Nephron (organoid): ENCODE measurements at regions not wholly inside any gene's neighbourhood (a gene's known extent, or its start where the extent isn't known, plus 50 kb on each side); places are given as distances from the start of the nearest gene placed in this dataset.

Experiments used
- H3K27ac Mint-ChIP-seq, 3 experiments: 2 replicates each; pipeline ENCODE4 v1.8.0; 2020; ENCODE audit warnings: mixed read lengths in 3 of 3, mild to moderate bottlenecking in 2 of 3, moderate library complexity in 1 of 3
- H3K27me3 Mint-ChIP-seq: 2 replicates; pipeline ENCODE4 v1.8.0; 2021; ENCODE audit warnings: low read depth, mild to moderate bottlenecking, moderate library complexity, mixed read lengths
- H3K36me3 Mint-ChIP-seq: 2 replicates; pipeline ENCODE4 v1.8.0; 2020; ENCODE audit warnings: low read depth, mixed read lengths
- H3K4me1 Mint-ChIP-seq: 2 replicates; pipeline ENCODE4 v1.8.0; 2020; ENCODE audit warnings: mixed read lengths
- H3K4me3 Mint-ChIP-seq, 3 experiments: 2 replicates each; pipeline ENCODE4 v1.8.0; 2020; ENCODE audit warnings: mild to moderate bottlenecking in 3 of 3, mixed read lengths in 3 of 3, moderate library complexity in 2 of 3
- H3K9me3 Mint-ChIP-seq: 2 replicates; pipeline ENCODE4 v1.8.0; 2020; ENCODE audit warnings: mixed read lengths
- CTCF ChIP-seq, 3 experiments: fragments of 200-600 bp; sonication (generic); IDR thresholded peaks; one replicate each; pipeline ENCODE4 v1.5.0; 2021; ENCODE audit warnings: antibody characterized with exemption in 3 of 3; ENCODE audit not compliant: unreplicated experiment in 3 of 3

GRCh38 chr7:91514591-91514990, 250.4 kb downstream of the FZD1 start:
- H3K9me3 Mint-ChIP-seq, result peaks cover 7% of the 10 kb centered on the region
- no peaks in the 10 kb centered on the region for H3K27me3 Mint-ChIP-seq
- no peak for TF ChIP-seq CTCF (IDR thresholded peaks at IDR 0.05; ENCODE audit: unreplicated experiment in 3 of 3)
- peaks cover 24% of the 10 kb centered on the region for H3K4me1 Mint-ChIP-seq
- no peak overlapping the region for H3K27ac Mint-ChIP-seq
- no peak overlapping the region for H3K4me3 Mint-ChIP-seq
- no peaks in the 10 kb centered on the region for H3K36me3 Mint-ChIP-seq

- Mint-ChIP-seq H3K4me3 (no peak overlapping the region), H3K27me3 (no peaks in the 10 kb centered on the region), H3K9me3 (peaks cover 5% of the 10 kb centered on the region), H3K36me3 (no peaks in the 10 kb centered on the region), H3K27ac (no peak overlapping the region), H3K4me1 (peaks cover 29% of the 10 kb centered on the region)
- TF ChIP-seq CTCF (IDR thresholded peaks at IDR 0.05; ENCODE audit: unreplicated experiment in 3 of 3), result no peak
Observed at GRCh38 chr7:91515961-91516360, 251.7 kb downstream of the FZD1 start.

- H3K9me3 Mint-ChIP-seq, result peaks cover 4% of the 10 kb centered on the region
- H3K27me3 Mint-ChIP-seq, result no peaks in the 10 kb centered on the region
- H3K4me1 Mint-ChIP-seq, result peaks cover 29% of the 10 kb centered on the region
- H3K4me3 Mint-ChIP-seq, result no peak overlapping the region
- peak overlapping the region; percentile 30 to 84 (median 75) for H3K27ac Mint-ChIP-seq
- H3K36me3 Mint-ChIP-seq, result no peaks in the 10 kb centered on the region
- no peak for TF ChIP-seq CTCF (IDR thresholded peaks at IDR 0.05; ENCODE audit: unreplicated experiment in 3 of 3)
Observed at GRCh38 chr7:91517201-91517785, 253.1 kb downstream of the FZD1 start.

GRCh38 chr7:91518058-91518457, 253.8 kb downstream of the FZD1 start:
- Mint-ChIP-seq H3K9me3 (peaks cover 2% of the 10 kb centered on the region), H3K36me3 (no peaks in the 10 kb centered on the region), H3K4me1 (peaks cover 29% of the 10 kb centered on the region), H3K27me3 (no peaks in the 10 kb centered on the region), H3K4me3 (no peak overlapping the region), H3K27ac (peak overlapping the region in 2 of 3 experiments; percentile 30 to 45)
- TF ChIP-seq CTCF (IDR thresholded peaks at IDR 0.05; ENCODE audit: unreplicated experiment in 3 of 3), result no peak

- Mint-ChIP-seq H3K4me3 (no peak overlapping the region), H3K27ac (peak overlapping the region; percentile 8 to 43 (median 8)), H3K9me3 (peaks cover 2% of the 10 kb centered on the region), H3K36me3 (no peaks in the 10 kb centered on the region), H3K27me3 (no peaks in the 10 kb centered on the region), H3K4me1 (peaks cover 29% of the 10 kb centered on the region)
- TF ChIP-seq CTCF (IDR thresholded peaks at IDR 0.05; ENCODE audit: unreplicated experiment in 3 of 3), result no peak
Observed at GRCh38 chr7:91519241-91520158, 255.3 kb downstream of the FZD1 start.
